Upper lobe of left lung (tissue), 6 donors: ENCODE measurements at regions not wholly inside any gene's neighbourhood (a gene's known extent, or its start where the extent isn't known, plus 50 kb on each side); places are given as distances from the start of the nearest gene placed in this dataset.
"Not testable (repeated sequence)": the region's sequence is repeated elsewhere in the genome, so short reads cannot be mapped to it uniquely, and the experiment has no call there.

Experiments used
- ATAC-seq, 2 donors: fragments of 200-7000 bp; cut with Tn5 transposase; one replicate each; pipeline ENCODE4 v1.9.1; 2022; ENCODE audit warnings: mild to moderate bottlenecking in 2 of 2, moderate library complexity in 2 of 2; ENCODE audit not compliant: low FRiP score in 2 of 2
- DNase-seq, 2 donors: peaks; one replicate each; pipeline ENCODE4 v3.0.0-alpha.2; 2019 to 2020
- H3K27ac ChIP-seq, 4 donors: fragments of 200-600 bp; sonication (generic); one replicate each; pipeline ENCODE4 v1.5.1; 2016 to 2019
- H3K27me3 ChIP-seq, 4 donors: fragments of 200-600 bp; sonication (generic); one replicate each; pipeline ENCODE4 v1.5.1; 2017 to 2019
- H3K36me3 ChIP-seq, 4 donors: fragments of 200-600 bp; sonication (generic); one replicate each; pipeline ENCODE4 v1.5.1; 2016 to 2019
- H3K4me1 ChIP-seq, 4 donors: fragments of 200-600 bp; sonication (generic); one replicate each; pipeline ENCODE4 v1.5.1; 2018 to 2019
- H3K4me3 ChIP-seq, 4 donors: fragments of 200-600 bp; sonication (generic); one replicate each; pipeline ENCODE4 v1.5.1; 2017 to 2019; ENCODE audit warnings: mild to moderate bottlenecking in 2 of 4, moderate library complexity in 1 of 4
- H3K9me3 ChIP-seq, 4 donors: fragments of 200-600 bp; sonication (generic); one replicate each; pipeline ENCODE4 v1.5.1; 2018 to 2019
- CTCF ChIP-seq, 6 experiments: fragments of 450-650 bp in 4 of 6; fragments of 200-600 bp in 2 of 6; sonication (generic) in 2 of 6; IDR thresholded peaks; one replicate each; pipeline ENCODE4 v1.5.1; 2016 to 2019; ENCODE audit warnings: antibody characterized with exemption in 6 of 6
- EP300 ChIP-seq, 4 donors: sonication (generic); formaldehyde crosslinking; IDR thresholded peaks; one replicate each; pipeline ENCODE4 v1.5.1; 2017; ENCODE audit warnings: antibody characterized with exemption in 4 of 4, control low read depth in 2 of 4
- POLR2A ChIP-seq, 4 donors: fragments of 450-650 bp; IDR thresholded peaks; one replicate each; pipeline ENCODE4 v1.5.1; 2016 to 2017; ENCODE audit warnings: antibody characterized with exemption in 4 of 4, mild to moderate bottlenecking in 2 of 4
- POLR2AphosphoS5 ChIP-seq, 2 donors: sonication (generic); formaldehyde crosslinking; IDR thresholded peaks; one replicate each; pipeline ENCODE4 v1.5.1; 2017; ENCODE audit warnings: antibody characterized with exemption in 2 of 2
- WGBS, 2 donors: methylation state at CpG; one replicate each; pipeline ENCODE4 v1.1.5; 2017 to 2018; 5-methylcytosine and 5-hydroxymethylcytosine counted together
- donor health status: DM: no; HTN: no; CAD: no; lungs with moderate emphysema.
- donor health status: DM: no; HTN: yes; CAD: no; lungs with severe emphysema.

DNA sequence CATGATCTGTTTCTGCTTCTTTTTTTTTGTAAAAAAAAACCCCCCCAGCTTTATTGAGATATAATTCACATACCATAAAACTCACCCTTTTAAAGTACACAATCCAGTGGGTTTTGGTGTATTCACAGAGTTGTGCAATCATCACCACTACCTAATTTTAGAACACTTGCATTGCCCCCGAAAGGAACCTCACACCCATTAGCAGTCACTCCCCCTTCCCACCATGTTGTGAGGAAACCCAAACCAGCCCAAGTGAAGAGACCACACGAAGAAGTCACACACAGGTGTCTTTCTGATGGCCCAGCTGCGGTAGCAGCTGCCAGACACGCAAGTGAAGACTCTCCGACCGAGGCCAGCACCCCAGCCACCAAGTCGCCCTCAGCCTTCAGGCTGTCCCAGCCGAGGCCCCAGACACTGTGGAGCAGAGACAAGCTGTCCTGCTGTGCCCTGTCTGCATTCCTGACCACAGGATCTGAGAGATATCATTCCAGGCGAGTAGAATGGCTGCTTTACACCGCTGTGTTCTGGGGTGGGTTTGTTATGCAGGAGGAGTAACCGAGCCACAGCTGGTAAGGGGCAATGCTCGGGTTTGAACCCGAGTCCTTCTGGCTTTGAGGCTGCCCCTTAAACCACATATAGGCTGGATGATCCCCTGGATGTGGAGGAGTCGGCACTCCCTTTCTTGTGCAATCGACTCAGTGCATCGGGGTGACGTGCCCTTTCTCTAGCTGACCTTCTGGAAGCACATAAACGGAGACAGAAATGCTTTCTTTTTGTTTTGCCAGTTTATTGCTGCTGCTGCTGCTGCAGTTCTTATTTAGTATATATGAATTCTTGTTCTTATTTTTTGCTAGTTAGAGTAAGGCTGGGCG lies 59.1 kb upstream of the PTPN1 start:
- H3K9me3 ChIP-seq, result no peaks in the 10 kb centered on the region
- H3K4me3 ChIP-seq, result peak overlapping the region in 2 of 4 donors; percentile 8 to 23
- no peaks in the 10 kb centered on the region for H3K36me3 ChIP-seq
- WGBS, 2 donors, result 38 to 43% methylated on average over 14 to 19 of the region's 19 CpGs
- H3K27me3 ChIP-seq, result no peaks in the 10 kb centered on the region
- ATAC-seq, result peak; percentile 44 to 85
- peaks cover 33 to 47% (median 39%) of the 10 kb centered on the region in 4 donors for H3K4me1 ChIP-seq
- peak in 1 of 2 donors; percentile 86 for DNase-seq
- TF ChIP-seq POLR2AphosphoS5 (IDR thresholded peaks at IDR 0.05), result peak in 1 of 2 donors; percentile 66
- no peak for TF ChIP-seq CTCF (IDR thresholded peaks at IDR 0.05)
- peak in 1 of 4 donors; percentile 27 for TF ChIP-seq EP300 (IDR thresholded peaks at IDR 0.05)
- peak in 1 of 4 donors; percentile 39 for TF ChIP-seq POLR2A (IDR thresholded peaks at IDR 0.05)
- peak overlapping the region; percentile 54 to 90 (median 76) for H3K27ac ChIP-seq

DNA sequence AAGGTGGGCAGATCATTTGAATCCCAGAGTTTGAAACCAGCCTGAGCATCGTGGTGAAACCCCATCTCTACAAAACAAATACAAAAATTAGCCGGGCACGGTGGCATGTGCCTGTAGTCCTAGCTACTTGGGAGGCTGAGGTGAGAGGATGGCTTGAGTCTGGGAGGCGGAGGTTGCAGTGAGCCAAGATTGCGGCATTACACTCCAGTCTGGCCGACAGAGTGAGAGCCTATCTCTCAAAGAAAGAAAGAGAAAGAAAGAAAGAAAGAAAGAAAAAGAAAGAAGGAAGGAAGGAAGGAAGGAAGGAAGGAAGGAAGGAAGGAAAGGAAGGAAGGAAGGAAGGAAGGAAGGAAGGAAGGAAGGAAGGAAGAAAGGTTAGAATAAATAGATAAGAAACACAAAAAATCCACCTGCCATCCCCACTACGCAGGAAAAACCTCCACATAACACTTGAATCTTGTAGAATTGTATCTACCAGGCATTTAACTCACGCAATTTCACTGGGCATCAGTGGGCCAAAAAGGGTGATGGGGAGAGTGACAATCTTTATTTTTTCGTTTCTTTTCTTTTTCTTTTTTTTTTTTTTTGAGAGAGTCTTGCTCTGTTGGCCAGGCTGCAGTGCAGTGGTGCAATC lies 58.3 kb upstream of the PTPN1 start:
- not testable (repeated sequence) for H3K36me3 ChIP-seq, DNase-seq, ATAC-seq, H3K9me3 ChIP-seq, H3K27me3 ChIP-seq
- 70 to 72% methylated on average over 9 of the region's 9 CpGs for WGBS, 2 donors
- H3K4me3 ChIP-seq, result peak overlapping the region in 1 of 4 donors; percentile 23
- peaks cover 35 to 47% (median 36%) of the 10 kb centered on the region in 4 donors for H3K4me1 ChIP-seq
- peak overlapping the region; percentile 54 to 90 (median 76) for H3K27ac ChIP-seq

DNA sequence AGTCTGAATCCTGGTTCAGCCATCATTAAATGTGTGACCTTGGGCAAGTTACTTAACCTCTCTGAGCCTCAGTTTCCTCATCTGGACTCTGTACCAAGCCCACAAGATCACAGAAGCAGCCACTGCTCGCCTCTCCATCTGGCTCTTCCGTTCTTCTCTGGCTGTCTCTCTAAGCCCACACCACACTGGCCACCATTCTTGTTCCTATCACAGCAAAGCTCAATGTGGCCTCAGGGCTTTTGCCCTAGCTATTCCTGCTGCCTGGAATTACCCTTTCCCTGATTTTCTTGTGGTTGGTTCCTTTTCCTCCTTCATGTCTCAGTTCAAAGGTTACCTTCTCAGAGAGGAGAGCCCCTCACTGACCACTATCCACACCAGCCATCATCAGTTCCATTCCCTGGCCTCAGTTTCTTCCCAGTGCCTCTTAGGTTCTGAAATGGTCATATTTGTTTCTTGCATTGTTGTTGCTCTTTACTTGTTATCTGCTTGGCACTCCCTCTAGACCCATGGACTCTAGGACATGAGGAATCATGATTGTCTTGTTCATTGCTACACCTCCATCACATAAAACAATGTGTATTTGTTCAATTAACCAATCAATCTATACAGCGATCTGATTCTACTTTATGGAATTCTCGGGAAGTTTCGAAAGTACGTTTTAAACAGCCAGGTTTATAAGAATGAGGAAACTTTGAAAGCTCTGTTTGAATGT lies 56.5 kb upstream of the PTPN1 start:
- peaks cover 34 to 52% (median 38%) of the 10 kb centered on the region in 4 donors for H3K4me1 ChIP-seq
- no peaks in the 10 kb centered on the region for H3K27me3 ChIP-seq
- no peaks in the 10 kb centered on the region for H3K36me3 ChIP-seq
- DNase-seq (no peak), ATAC-seq (no peak)
- H3K4me3 ChIP-seq, result no peak overlapping the region
- TF ChIP-seq POLR2AphosphoS5 (IDR thresholded peaks at IDR 0.05) (no peak), EP300 (IDR thresholded peaks at IDR 0.05) (no peak), POLR2A (IDR thresholded peaks at IDR 0.05) (no peak), CTCF (IDR thresholded peaks at IDR 0.05) (no peak)
- WGBS, 2 donors, result 64 to 74% methylated on average over 6 of the region's 6 CpGs
- no peaks in the 10 kb centered on the region for H3K9me3 ChIP-seq
- H3K27ac ChIP-seq, result peak overlapping the region in 1 of 4 donors; percentile 35

GRCh38 chr20:50455245-50455644 lies 54.9 kb upstream of the PTPN1 start:
- H3K36me3 ChIP-seq, H3K27me3 ChIP-seq, H3K4me3 ChIP-seq, DNase-seq, H3K9me3 ChIP-seq, ATAC-seq: not testable (repeated sequence)
- WGBS, 2 donors, result 79 to 80% methylated on average over 4 to 5 of the region's 5 CpGs
- H3K27ac ChIP-seq, result peak overlapping the region in 3 of 4 donors; percentile 61 to 76 (median 76)
- H3K4me1 ChIP-seq, result peaks cover 29 to 49% (median 37%) of the 10 kb centered on the region in 4 donors

GRCh38 chr20:50455656-50456451 lies 54.3 kb upstream of the PTPN1 start:
- TF ChIP-seq POLR2AphosphoS5 (IDR thresholded peaks at IDR 0.05), result no peak
- no peak for TF ChIP-seq EP300 (IDR thresholded peaks at IDR 0.05)
- Histone ChIP-seq H3K9me3 (no peaks in the 10 kb centered on the region), H3K27ac (peak overlapping the region; percentile 31 to 76 (median 72)), H3K4me1 (peaks cover 28 to 50% (median 37%) of the 10 kb centered on the region in 4 donors), H3K4me3 (no peak overlapping the region), H3K27me3 (no peaks in the 10 kb centered on the region), H3K36me3 (no peaks in the 10 kb centered on the region)
- DNase-seq (peak in 1 of 2 donors; percentile 52), ATAC-seq (peak in 1 of 2 donors; percentile 18)
- WGBS, 2 donors, result 35 to 46% methylated on average over 9 to 18 of the region's 19 CpGs
